GM18508 (cell line): ENCODE measurements at regions not wholly inside any gene's neighbourhood (a gene's known extent, or its start where the extent isn't known, plus 50 kb on each side); places are given as distances from the start of the nearest gene placed in this dataset.
"Not testable (repeated sequence)": the region's sequence is repeated elsewhere in the genome, so short reads cannot be mapped to it uniquely, and the experiment has no call there.

Experiments
- ATAC-seq: cut with Tn5 transposase; IDR thresholded peaks from one replicate; pipeline ENCODE4 v1.9.1; 2021; ENCODE audit warnings: moderate number of reproducible peaks; ENCODE audit not compliant: insufficient read depth, unreplicated experiment

DNA sequence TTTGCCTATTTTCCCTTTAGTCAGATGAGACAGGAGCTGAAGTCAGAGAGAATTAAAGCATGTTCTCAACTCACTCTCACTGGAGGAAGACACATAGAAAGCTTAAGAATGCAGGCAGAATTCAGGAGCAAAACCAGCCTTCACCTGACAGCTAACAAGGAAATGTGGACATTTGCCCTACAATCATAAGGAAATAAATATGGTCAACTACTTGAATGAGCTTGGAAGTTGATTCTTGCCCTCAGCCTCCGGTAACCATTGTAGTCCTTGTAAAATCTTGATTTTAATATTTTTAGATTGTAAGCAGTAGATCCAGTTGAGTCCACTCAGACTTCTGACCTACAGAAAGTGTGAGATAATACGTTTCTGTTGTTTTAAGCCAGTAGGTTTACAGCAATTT, 752.5 kb upstream of the ZWINT start:
- no peak for ATAC-seq

DNA sequence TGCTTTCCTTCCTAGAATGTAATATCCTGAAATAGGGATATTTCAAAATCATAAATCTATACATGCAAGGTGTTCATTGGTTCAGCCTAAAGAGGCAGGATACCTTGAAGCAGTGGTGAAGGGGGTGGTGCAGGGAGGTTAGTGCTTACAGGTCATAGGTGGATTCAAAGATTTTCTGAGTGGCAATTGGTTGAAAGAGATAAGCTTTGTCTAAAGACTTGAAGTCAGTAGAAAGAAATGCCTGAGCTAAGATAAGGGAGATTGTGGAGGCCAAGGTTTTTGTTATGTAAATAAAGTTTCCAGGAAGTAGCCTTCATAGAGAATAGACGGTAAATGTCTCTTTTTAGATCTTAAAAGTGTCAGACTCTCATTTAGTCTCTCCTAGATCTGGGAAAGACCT, 741.2 kb upstream of the ZWINT start:
- ATAC-seq, result no peak

DNA sequence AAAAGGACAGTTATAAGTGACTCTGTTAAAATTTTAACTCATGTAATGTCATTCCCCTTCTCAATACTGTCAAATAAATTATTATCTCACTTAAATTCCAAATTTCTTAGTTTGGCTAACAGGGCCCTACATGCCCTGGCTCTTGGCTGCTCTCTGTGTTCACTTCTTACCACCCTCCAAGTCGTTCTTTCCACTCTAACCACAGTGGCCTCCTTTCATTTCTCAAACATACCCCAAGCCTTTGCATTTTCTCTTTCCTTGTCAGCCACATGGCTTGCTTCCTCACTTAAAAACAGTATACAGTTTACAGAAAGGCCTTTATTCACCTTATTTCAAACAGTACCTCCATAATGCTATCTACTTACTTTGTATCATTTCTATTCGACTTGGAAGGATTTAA, 737.1 kb upstream of the ZWINT start:
- ATAC-seq, result no peak

DNA sequence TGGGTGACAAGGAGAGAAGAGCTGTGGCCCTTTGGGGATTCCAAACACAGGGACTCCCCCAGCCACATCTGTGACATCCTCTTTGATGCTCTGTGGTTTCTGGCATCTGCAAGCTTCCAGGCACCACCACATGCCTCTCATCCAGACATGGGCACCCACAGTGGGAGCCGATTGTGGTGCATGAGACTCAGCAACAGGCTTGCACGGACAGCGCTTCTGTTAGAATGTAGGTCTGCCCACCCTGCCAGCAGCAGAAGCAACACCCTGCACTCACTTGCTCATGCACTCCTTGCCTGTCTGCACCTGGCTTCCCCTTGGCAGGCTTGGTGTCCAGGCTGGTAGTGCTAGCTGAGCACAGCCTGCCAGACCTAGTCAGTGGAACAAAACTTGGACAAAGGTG, 735.0 kb upstream of the ZWINT start:
- no peak for ATAC-seq

DNA sequence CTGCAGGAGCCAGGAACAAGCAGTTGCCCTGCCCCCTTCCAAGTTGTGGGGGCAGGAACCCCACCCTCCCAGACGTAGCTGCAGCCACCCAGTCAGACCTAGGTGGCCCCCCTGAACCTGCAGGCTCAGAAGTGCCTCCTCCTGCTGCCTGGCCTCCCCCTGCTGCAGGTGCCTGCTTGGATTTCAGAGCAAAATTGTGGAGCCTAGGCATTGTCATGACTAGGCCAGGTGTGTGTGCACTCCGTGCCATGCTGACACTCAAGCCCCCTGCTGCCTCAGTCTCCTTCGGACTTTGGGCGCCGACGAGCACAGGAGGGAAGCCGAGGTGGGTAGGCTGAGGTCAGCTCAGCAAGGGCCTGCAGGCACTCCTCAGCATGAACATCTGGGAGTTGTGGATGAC, 733.9 kb upstream of the ZWINT start:
- no peak for ATAC-seq

DNA sequence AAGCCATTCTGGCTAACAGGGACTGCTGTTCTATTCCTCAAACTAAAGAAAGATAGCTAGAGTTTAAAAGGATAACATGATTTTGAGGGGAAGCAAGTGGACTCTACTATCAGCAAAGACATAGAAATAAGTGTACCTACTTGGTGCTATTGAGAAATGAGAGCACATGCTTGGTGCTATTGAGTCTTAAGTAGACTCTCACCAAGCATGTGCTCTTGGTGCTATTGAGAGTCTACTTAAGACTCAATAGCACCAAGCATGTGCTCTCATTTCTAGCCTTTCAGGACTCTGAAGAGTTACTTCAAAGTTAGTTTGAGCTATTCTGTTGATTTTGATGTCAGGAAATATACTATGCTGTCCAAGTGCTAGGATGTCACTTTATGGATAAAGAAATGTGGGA, 733.0 kb upstream of the ZWINT start:
- ATAC-seq, result no peak

DNA sequence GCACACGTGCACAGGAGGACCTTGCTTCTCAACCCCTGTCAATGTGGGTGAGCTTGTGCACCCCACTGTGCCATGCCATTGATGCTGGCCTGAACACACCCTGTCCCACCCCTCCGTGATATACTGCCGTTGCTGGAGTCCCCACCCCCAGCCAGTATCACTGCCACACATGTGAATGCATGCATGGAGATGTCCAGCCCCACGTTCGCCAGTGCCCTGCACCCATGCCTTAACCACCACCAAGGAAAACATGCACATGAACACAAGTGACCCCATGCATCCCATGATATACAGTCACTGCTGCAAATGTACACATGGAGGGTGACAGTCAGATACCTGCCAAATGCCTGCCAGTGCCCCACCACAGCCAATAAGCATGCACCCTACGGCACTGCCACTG, 692.5 kb upstream of the ZWINT start:
- no peak for ATAC-seq

DNA sequence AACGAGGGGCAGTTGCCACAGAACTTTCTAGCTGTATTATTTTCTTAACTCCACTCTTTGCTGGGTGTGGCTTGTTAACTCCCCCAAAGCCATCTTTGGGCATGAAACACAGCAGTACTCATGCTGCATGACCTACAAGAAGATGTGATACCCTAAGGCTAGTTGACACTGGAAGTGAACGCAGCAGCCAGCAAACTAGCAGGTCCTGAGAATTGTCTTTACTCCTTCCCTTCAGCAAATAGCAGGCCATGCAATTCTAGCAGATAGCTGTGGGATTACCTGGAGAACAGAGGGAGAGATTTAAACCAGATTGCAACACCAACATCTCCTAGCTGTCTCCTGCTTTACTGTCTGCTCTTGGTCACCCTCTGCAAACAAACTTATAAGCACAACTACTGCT, 688.0 kb upstream of the ZWINT start:
- no peak for ATAC-seq

DNA sequence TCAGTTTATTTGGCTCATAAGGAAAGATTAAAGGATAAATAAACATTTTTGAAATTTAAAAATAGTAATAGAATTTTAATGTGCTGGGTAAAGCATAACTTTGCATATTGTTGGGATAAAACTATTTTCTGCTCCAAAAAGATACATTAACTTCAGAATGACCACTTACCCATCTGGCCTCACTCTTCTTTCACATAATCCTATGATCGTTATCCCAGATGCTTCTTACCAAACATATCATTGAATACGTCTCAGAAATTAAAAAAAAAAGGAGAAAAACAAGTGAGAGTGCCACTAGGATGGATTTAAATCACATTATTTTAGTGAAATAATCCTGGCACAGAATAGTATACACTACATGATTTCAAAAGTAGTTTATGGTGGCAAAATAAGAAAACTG, 677.5 kb upstream of the ZWINT start:
- no peak for ATAC-seq

DNA sequence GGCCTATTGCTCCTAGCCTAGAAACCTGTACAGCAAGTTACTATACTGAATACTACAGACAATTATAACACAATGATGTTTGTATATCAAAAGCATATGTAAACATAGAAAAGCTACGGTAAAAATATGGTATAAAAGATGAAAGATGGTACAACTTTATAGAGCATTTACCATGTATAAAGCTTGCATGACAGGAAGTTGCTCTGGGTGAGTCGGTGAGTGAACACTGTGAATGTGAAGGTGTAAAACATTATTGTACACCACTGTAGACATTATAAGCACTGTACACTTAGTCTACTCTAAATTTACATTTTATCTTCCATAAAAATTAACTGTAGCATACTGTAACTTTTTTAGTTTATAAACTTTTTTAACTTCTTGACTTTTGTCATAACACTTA, 674.3 kb upstream of the ZWINT start:
- no peak for ATAC-seq

DNA sequence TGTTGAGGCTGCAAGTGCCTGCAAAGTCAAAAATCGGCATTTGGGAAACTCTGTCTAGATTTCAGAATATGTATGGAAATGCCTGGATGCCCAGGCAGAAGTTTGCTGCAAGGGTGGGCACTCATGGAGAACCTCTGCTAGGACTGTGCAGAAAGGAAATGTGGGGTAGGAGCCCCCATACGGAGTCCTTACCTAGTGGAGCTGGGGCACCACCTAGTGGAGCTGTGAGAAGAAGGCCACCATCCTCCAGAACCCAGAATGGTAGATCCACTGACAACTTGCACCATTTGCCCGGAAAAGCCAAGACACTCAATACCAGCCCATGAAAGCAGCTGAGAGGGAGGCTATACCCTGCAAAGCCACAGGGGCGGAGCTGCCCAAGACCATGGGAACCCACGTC, 671.2 kb upstream of the ZWINT start:
- not testable (repeated sequence) for ATAC-seq

DNA sequence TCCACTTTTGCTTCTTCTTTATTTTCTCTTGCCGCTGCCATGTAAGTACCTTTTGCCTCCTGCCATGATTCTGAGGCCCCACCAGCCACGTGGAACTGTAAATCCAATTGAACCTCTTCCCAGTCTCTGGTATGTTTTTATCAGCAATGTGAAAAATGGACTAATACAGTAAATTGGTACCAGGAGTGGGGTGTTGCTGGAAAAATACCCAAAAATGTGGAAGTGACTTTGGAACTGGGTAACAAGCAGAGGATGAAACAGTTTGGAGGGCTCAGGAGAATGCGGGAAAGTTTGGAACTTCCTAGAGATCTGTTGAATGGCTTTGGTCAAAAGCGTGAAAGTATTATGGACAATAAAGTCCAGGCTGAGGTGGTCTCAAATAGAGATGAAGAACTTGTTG, 670.3 kb upstream of the ZWINT start:
- no peak for ATAC-seq

DNA sequence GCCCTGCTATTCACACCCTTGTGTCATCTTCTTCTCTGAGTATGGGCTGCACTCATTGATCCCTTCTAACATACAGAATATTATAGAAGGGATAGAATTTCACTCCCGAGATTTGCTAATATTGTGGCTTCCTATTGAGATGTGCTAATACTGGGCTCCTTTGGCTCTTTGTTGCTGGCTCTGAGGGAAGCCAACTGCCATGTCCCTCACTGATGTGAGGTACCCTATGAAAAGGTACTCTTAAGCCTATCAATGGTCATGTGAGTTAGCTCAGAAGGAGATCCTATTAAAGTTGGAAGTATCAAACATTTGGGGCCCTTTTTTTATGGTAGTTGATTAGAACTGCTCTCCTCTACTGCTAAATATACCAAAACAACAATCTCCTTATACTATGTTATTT, 665.2 kb upstream of the ZWINT start:
- ATAC-seq, result no peak

DNA sequence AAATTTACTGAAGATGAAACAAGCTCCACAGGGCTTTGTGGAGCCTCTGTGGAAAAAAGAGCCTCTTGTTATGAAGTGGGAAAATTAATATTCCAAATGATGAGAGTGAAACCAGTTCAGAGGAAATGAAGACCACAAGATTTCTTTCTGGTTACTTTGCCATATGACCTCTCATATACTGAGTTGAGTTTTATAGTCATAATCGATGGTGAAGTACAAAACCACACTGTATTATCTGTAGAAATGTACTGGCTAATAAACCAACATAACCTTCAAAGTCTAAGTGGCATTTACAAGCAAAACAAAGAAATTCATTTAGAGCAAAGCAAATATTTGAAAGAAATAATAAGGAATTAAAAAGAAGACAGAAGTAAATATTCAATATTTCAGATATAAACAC, 662.6 kb upstream of the ZWINT start:
- no peak for ATAC-seq

DNA sequence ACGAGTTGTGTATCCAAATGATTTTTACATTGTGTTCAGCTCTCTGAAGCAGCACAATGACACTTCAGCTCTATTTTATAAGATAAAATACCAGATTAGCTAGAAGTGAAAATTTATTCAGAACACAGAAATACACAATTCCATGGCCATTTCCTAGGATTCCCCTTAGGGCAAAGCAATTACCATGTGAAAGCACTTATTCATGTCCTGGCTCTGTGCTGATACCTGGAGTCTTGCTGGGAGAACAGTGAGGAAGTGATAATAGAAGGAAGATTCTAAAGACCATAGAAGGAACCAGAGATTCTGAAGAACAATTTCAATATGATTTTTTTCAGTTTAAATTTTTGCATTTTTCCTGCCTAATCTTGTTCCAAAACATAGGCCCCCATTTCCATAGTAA, 657.4 kb upstream of the ZWINT start:
- ATAC-seq, result no peak

DNA sequence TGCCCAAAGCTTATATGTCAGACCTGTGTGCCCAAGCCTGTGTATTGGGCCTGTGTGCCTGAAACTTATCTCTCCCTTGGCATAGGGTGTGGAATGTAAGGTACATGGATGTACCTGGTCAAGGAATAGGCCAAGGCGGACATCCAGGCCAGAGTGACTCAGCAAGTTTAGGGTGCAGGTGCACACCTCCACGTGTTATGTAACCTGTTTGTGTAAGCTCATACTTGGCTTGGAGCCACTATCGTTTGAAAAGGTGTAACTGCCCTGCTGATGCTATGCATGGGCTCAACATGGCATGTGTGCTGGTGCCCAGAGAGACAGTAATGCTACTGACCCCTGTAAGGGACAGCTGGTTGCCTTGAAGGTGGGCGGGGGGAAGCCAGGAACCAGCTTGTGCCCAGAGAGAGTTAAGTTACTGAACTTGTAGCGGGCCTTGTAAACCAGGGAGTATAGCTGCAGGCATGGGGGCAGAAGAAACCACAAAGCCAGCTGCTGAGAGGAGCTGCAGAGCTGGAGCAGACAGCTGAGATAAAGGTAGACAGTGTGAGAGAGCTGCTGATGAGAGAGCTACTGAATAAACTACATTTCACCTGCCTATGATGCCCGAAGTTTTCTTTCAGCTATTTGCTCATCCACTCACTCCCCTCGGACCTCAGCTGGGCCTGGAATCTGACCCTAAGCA, 656.4 kb upstream of the ZWINT start:
- ATAC-seq, result no peak

DNA sequence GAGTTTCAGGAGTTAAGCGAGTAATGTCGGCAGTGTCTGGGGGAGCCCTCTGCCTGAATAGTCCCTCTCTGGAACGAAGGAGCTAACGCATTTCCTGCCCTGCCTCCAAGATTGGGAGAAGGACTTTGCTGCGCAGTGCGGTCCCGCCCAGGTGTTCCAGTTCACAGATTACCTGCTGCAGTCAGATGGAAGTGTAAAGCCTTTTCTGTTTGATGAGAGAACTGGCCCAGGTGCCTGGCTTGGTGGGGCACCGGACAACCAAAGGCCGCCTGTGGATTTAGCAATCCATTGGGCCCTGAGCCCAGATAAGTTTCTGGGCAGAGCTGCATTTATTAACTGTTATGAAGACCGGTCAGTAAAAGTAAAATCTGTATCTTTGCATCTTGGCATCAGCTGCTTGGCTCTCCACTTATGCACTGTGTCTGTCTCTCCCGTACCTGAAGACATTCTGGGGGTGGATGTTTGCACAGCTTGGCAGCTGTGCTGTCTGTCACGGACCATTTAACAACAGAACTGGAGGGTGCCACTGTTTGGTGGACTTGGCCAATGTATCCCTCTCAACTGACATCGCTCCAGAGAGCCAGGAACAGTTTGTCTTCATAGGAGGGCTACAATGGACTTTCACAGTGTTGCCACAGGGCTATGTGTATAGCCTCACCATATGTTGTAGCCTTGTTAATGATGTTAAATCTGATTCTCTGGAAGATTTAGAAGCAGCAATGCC, 654.7 kb upstream of the ZWINT start:
- no peak for ATAC-seq

DNA sequence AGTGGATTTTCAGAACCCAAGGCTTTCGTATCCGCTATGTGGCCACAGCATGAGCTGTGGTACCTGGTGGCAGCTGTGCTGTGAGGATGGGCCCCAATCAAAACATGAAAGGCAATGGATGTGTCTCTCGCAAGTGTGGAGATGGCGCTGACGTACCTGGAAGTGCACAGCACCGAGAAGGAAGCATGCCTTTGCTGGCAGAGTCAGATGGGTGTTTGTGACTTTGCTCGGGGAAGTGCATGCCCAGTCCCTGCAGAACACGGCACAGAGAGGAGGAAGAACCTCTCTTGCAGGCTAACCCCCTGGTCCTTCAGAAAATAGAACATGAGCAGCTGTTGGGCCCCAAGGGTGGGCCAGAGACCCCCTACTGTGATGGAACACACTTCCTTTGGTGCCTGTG, 654.1 kb upstream of the ZWINT start:
- no peak for ATAC-seq

DNA sequence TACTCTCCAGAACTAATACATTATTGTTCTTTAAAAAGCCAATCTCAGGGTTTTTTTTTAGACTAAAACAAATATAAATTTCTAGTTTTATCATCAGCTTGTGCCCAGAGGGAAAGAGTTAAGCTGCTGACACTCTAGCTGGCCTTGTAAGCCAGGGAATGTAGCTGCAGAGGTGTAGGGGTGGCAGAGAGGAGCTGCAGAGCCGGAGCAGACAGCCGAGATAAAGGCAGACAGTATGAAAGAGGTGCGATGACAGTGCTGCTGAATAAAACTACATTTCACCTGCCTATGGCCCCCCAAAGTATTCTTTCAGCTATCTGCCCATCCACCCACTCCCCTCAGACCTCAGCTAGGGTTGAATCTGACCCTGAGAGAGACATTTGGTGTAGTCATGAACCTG, 653.7 kb upstream of the ZWINT start:
- no peak for ATAC-seq

DNA sequence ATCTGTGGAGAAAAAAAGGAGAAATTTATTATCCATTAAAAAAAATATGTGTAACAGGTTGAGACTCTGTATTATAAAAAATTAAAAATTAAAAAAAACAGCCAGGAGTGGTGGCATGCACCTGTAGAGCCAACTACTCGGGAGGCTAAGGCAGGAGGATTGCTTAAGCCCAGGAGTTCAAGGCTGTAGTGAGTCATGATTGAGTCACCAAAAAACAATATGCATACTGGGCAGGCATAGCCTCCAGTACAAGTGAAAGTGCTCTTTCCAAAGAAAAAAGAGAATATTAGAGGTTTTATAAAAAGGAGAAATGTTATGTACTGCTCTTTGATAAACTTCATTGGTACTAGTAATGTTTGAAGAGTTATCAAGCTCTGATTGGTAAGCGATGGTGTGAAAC, 647.1 kb upstream of the ZWINT start:
- ATAC-seq, result no peak

DNA sequence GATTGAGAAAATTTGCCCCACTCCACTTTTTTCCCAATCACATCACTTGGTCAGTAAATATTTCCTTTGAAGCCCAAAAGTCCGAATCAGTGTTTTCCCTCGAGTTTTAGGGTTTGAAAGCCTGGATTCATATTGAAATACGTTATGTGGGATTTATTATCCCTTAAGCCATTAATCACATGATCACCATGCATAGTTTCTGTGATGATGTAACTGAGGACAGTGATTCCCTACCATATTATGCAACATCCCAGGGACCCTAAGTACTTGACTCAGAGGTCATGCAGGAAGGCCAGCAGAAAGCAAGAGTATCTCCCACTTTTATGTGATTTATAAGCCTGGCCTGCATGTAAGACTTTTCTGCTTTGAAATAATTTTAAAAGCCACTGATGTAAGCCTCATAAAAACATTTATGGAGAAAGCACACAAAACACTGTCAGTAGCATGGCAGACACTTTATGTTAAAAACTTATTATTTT, 630.6 kb upstream of the ZWINT start:
- no peak for ATAC-seq

DNA sequence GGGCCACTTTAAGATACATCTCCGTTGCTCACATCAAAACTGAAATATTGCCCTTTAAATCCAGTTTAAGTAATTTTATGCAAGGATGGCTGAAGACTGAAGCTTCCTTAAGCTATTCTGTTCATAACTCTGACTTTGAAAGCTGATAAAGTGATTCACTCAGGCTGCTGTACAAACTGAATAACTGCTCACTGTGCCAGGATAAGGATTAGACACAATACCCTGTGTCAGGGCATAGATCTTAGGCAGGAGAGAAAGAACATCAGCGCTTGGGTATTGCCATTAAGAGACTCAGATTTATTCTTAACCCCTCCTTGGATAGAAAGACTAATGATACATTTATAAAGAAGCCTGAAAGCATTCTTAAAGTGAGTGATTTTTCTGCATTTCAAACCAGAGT, 614.5 kb upstream of the ZWINT start:
- ATAC-seq, result no peak
